Daoy (cell line): ENCODE measurements at regions not wholly inside any gene's neighbourhood (a gene's known extent, or its start where the extent isn't known, plus 50 kb on each side); places are given as distances from the start of the nearest gene placed in this dataset.

Source experiments
- DNase-seq: peaks from one replicate; pipeline ENCODE4 v3.0.0-alpha.2; 2015; ENCODE audit warnings: low read depth

GRCh38 chr16:9300252-9300651 lies 208.8 kb downstream of the HAPSTR1 start:
- DNase-seq = no peak

- no peak for DNase-seq
Measured at GRCh38 chr16:9302072-9302471, 210.6 kb downstream of the HAPSTR1 start.

- no peak for DNase-seq
Measured at GRCh38 chr16:9306753-9307152, 215.3 kb downstream of the HAPSTR1 start.

GRCh38 chr16:9307446-9307845 lies 216.0 kb downstream of the HAPSTR1 start:
- no peak for DNase-seq

GRCh38 chr16:9308356-9308801 lies 216.9 kb downstream of the HAPSTR1 start:
- DNase-seq = no peak

- no peak for DNase-seq
Measured at GRCh38 chr16:9308850-9309249, 217.4 kb downstream of the HAPSTR1 start.

- DNase-seq = no peak
Measured at GRCh38 chr16:9309844-9310243, 218.4 kb downstream of the HAPSTR1 start.

- peak; percentile 48 for DNase-seq
Measured at GRCh38 chr16:9311303-9311954, 220.0 kb downstream of the HAPSTR1 start.

GRCh38 chr16:9316008-9316407 lies 224.6 kb downstream of the HAPSTR1 start:
- DNase-seq = no peak

GRCh38 chr16:9316615-9317014 lies 225.2 kb downstream of the HAPSTR1 start:
- no peak for DNase-seq

GRCh38 chr16:9318764-9319163 lies 227.3 kb downstream of the HAPSTR1 start:
- no peak for DNase-seq

GRCh38 chr16:9322769-9323168 lies 231.3 kb downstream of the HAPSTR1 start:
- no peak for DNase-seq

GRCh38 chr16:9323170-9323569 lies 231.7 kb downstream of the HAPSTR1 start:
- no peak for DNase-seq

GRCh38 chr16:9327253-9327652 lies 235.8 kb downstream of the HAPSTR1 start:
- DNase-seq = no peak

GRCh38 chr16:9328411-9328810 lies 237.0 kb downstream of the HAPSTR1 start:
- DNase-seq = no peak

- DNase-seq = no peak
Measured at GRCh38 chr16:9330095-9330494, 238.7 kb downstream of the HAPSTR1 start.

- no peak for DNase-seq
Measured at GRCh38 chr16:9331503-9331902, 240.1 kb downstream of the HAPSTR1 start.

- DNase-seq = no peak
Measured at GRCh38 chr16:9332574-9333148, 241.2 kb downstream of the HAPSTR1 start.

GRCh38 chr16:9333469-9333868 lies 242.0 kb downstream of the HAPSTR1 start:
- no peak for DNase-seq

GRCh38 chr16:9334103-9334502 lies 242.7 kb downstream of the HAPSTR1 start:
- no peak for DNase-seq

- DNase-seq = no peak
Measured at GRCh38 chr16:9337308-9338032, 246.0 kb downstream of the HAPSTR1 start.

GRCh38 chr16:9338068-9338467 lies 246.6 kb downstream of the HAPSTR1 start:
- DNase-seq = no peak

GRCh38 chr16:9338510-9338909 lies 247.1 kb downstream of the HAPSTR1 start:
- DNase-seq = no peak
